IMR-90 (cell line): ENCODE measurements at regions not wholly inside any gene's neighbourhood (a gene's known extent, or its start where the extent isn't known, plus 50 kb on each side); places are given as distances from the start of the nearest gene placed in this dataset.

Experiments
- ATAC-seq: fragments of 200-7000 bp; cut with Tn5 transposase; 2 replicates; pipeline ENCODE4 v1.9.1; 2020; ENCODE audit warnings: low read depth, mild to moderate bottlenecking, moderate library complexity
- BruUV-seq: library from RNA; stranded (reverse); fragments of 400-500 nt; replicated peaks from 2 replicates; lab custom pipeline; 2021; lab: Mats Ljungman, UMichigan
- CTCF ChIA-PET: fragments of 300-600 bp; formaldehyde crosslinking; extraction: SDS; loops from one replicate; lab custom pipeline; 2021; ENCODE audit warnings: antibody characterized with exemption; lab: Yijun Ruan, JAX
- POLR2A ChIA-PET: fragments of 300-600 bp; sonication (Branson Sonifier 250); formaldehyde crosslinking; loops from one replicate; lab custom pipeline; 2022; ENCODE audit warnings: antibody characterized with exemption; ENCODE audit not compliant: unreplicated experiment; lab: Charles Lee
- DNase-seq: peaks from one replicate; pipeline ENCODE4 v3.0.0; 2013
- H2AFZ ChIP-seq: replicated peaks from 2 replicates; pipeline ENCODE3; 2013; ENCODE audit warnings: low read length, mild to moderate bottlenecking; ENCODE audit not compliant: poor library complexity
- H2AK5ac ChIP-seq: 2 replicates; pipeline ENCODE4 v1.6.1; 2013; ENCODE audit warnings: low read depth, low read length, inconsistent platforms
- H2AK9ac ChIP-seq: replicated peaks from 2 replicates; pipeline ENCODE3; 2013; ENCODE audit warnings: mild to moderate bottlenecking, low read depth, low read length, moderate library complexity; ENCODE audit not compliant: poor library complexity
- H2BK120ac ChIP-seq: 2 replicates; pipeline ENCODE4 v1.6.1; 2013; ENCODE audit warnings: low read depth, low read length, inconsistent platforms
- H2BK15ac ChIP-seq: 3 replicates; pipeline ENCODE4 v1.6.1; 2013; ENCODE audit warnings: low read depth, low read length, inconsistent platforms
- H2BK20ac ChIP-seq: 2 replicates; pipeline ENCODE4 v1.6.1; 2013; ENCODE audit warnings: low read depth, mild to moderate bottlenecking, inconsistent platforms, low read length, moderate library complexity
- H2BK5ac ChIP-seq: 2 replicates; pipeline ENCODE4 v1.6.1; 2013; ENCODE audit warnings: mild to moderate bottlenecking, low read depth, low read length, inconsistent platforms; ENCODE audit not compliant: poor library complexity, severe bottlenecking
- H3K14ac ChIP-seq: replicated peaks from 2 replicates; pipeline ENCODE4 v1.6.1; 2013; ENCODE audit warnings: low read depth, low read length, inconsistent platforms
- H3K18ac ChIP-seq: 2 replicates; pipeline ENCODE4 v1.6.1; 2013; ENCODE audit warnings: low read depth, low read length, control low read depth
- H3K23ac ChIP-seq: 2 replicates; pipeline ENCODE4 v1.6.1; 2013; ENCODE audit warnings: low read depth, low read length, inconsistent platforms
- H3K27ac ChIP-seq: 2 replicates; pipeline ENCODE4 v1.5.1; 2013; ENCODE audit warnings: mild to moderate bottlenecking, control low read depth, low read length; ENCODE audit not compliant: insufficient read depth
- H3K27me3 ChIP-seq: 2 replicates; pipeline ENCODE4 v1.6.1; 2013; ENCODE audit warnings: low read length; ENCODE audit not compliant: control insufficient read depth, insufficient read depth
- H3K36me3 ChIP-seq: 2 replicates; pipeline ENCODE4 v1.6.1; 2013; ENCODE audit warnings: low read length, mixed read lengths; ENCODE audit not compliant: control insufficient read depth, insufficient read depth
- H3K4ac ChIP-seq: 2 replicates; pipeline ENCODE4 v1.6.1; 2013; ENCODE audit warnings: low read depth, low read length, inconsistent platforms
- H3K4me1 ChIP-seq: 2 replicates; pipeline ENCODE4 v1.6.1; 2013; ENCODE audit warnings: low read length, mixed read lengths; ENCODE audit not compliant: control insufficient read depth, insufficient read depth
- H3K4me2 ChIP-seq: 2 replicates; pipeline ENCODE4 v1.6.1; 2013; ENCODE audit warnings: low read depth, mild to moderate bottlenecking, control low read depth, low read length, moderate library complexity
- H3K4me3 ChIP-seq: 2 replicates; pipeline ENCODE4 v1.5.1; 2013; ENCODE audit warnings: low read depth, mild to moderate bottlenecking, control low read depth, low read length, moderate library complexity; ENCODE audit not compliant: insufficient read depth
- H3K56ac ChIP-seq: 2 replicates; pipeline ENCODE4 v1.6.1; 2013; ENCODE audit warnings: low read length, inconsistent platforms; ENCODE audit not compliant: insufficient read depth; ENCODE audit errors: extremely low read depth
- H3K79me1 ChIP-seq, 2 experiments: 2 replicates each; pipeline ENCODE4 v1.6.1; 2013; ENCODE audit warnings: low read length in 2 of 2, inconsistent platforms in 1 of 2, low read depth in 1 of 2
- H3K9ac ChIP-seq: 2 replicates; pipeline ENCODE4 v1.6.1; 2013; ENCODE audit warnings: low read depth, low read length, control low read depth
- H3K9me1 ChIP-seq: 2 replicates; pipeline ENCODE4 v1.6.1; 2013; ENCODE audit warnings: low read length, inconsistent platforms; ENCODE audit not compliant: insufficient read depth
- H3K9me3 ChIP-seq: 2 replicates; pipeline ENCODE4 v1.6.1; 2013; ENCODE audit warnings: low read length; ENCODE audit not compliant: control insufficient read depth, insufficient read depth
- H4K20me1 ChIP-seq: 2 replicates; pipeline ENCODE4 v1.6.1; 2013; ENCODE audit warnings: low read length, inconsistent platforms; ENCODE audit not compliant: insufficient read depth
- H4K5ac ChIP-seq: 2 replicates; pipeline ENCODE4 v1.6.1; 2013; ENCODE audit warnings: mild to moderate bottlenecking, low read depth, low read length, control low read depth
- H4K8ac ChIP-seq, 2 experiments: 2 replicates each; pipeline ENCODE4 v1.6.1; 2013; ENCODE audit warnings: low read depth in 2 of 2, low read length in 2 of 2, control low read depth in 1 of 2, inconsistent platforms in 1 of 2
- H4K91ac ChIP-seq: 2 replicates; pipeline ENCODE4 v1.6.1; 2013; ENCODE audit warnings: low read depth, low read length, inconsistent platforms; ENCODE audit not compliant: insufficient read depth
- BHLHE40 ChIP-seq: fragments of 150-350 bp; IDR thresholded peaks from 2 replicates; pipeline ENCODE4 v1.6.1; 2016; ENCODE audit warnings: mild to moderate bottlenecking, low read depth, low read length
- CEBPB ChIP-seq: IDR thresholded peaks from 2 replicates; pipeline ENCODE4 v1.6.1; 2012; ENCODE audit warnings: low read depth, low read length, improper control_type of control experiment
- FOS ChIP-seq: fragments of 150-350 bp; IDR thresholded peaks from 2 replicates; pipeline ENCODE4 v1.6.1; 2016; ENCODE audit warnings: low read depth, low read length
- MAFK ChIP-seq: IDR thresholded peaks from 2 replicates; pipeline ENCODE4 v1.6.1; 2012; ENCODE audit warnings: low read depth, low read length, improper control_type of control experiment
- MAZ ChIP-seq: IDR thresholded peaks from 2 replicates; pipeline ENCODE4 v1.6.1; 2012; ENCODE audit warnings: low read depth, mild to moderate bottlenecking, low read length, improper control_type of control experiment, moderate library complexity, borderline replicate concordance
- RCOR1 ChIP-seq: IDR thresholded peaks from 2 replicates; pipeline ENCODE4 v1.6.1; 2012; ENCODE audit warnings: mild to moderate bottlenecking, low read length, improper control_type of control experiment; ENCODE audit not compliant: insufficient replicate concordance
- SMC3 ChIP-seq: fragments of 150-350 bp; IDR thresholded peaks from 2 replicates; pipeline ENCODE4 v1.6.1; 2016; ENCODE audit warnings: low read depth, mild to moderate bottlenecking, antibody characterized with exemption, low read length, moderate library complexity
- USF2 ChIP-seq: fragments of 150-350 bp; IDR thresholded peaks from 2 replicates; pipeline ENCODE4 v1.6.1; 2017; ENCODE audit warnings: mild to moderate bottlenecking, antibody characterized with exemption, low read length, low read depth
- WGBS, 2 experiments: methylation state at CpG; one replicate each; pipeline versions ENCODE4 v1.1.5 to v1.1.7; 2013; ENCODE audit warnings: missing lambda C conversion rate in 2 of 2; ENCODE audit not compliant: insufficient read length in 1 of 2; ENCODE audit errors: extremely low coverage in 2 of 2; 5-methylcytosine and 5-hydroxymethylcytosine counted together
- dilution Hi-C: fragments of 300-500 bp; cut with HindIII; formaldehyde crosslinking; loops from one replicate; pipeline ENCODE4 v1.14.3; 2018; ENCODE audit warnings: low sequenced_read_pairs; ENCODE audit not compliant: unreplicated experiment
- in situ Hi-C: fragments of 300-500 bp; cut with MboI; formaldehyde crosslinking; loops from 3 replicates; pipeline ENCODE4 v1.14.3; 2019; ENCODE audit warnings: low sequenced_read_pairs, inconsistent platforms, mixed read lengths
- intact Hi-C: fragments of 100-400 bp; cut with micrococcal nuclease; formaldehyde crosslinking; loops from 2 replicates; pipeline ENCODE4 v1.10.0; 2022

DNA sequence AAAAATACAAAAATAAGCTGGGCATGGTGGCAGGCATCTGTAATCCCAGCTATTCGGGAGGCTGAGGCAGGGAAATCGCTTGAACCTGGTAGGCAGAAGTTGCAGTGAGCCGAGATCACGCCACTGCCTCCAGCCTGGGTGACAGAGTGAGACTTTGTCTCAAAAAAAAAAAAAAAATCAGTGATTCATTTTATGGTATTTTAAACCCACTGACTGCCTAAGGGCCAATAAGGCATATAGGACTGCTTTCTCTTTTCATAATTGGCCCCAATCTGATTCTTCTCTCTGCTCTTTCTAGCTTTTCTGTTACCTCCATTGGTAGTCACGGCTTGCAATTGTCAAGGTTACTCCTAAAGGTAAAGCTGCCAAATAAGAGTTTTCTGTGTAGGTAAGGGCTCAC, 60.2 kb upstream of the ADGRF1 start:
- CTCF ChIA-PET, result no interaction called here
- no CpG with 5 or more reads among the region's 5 CpGs for WGBS, 2 experiments
- Histone ChIP-seq H4K20me1 (no peaks in the 10 kb centered on the region), H3K27ac (no peak overlapping the region), H4K91ac (no peak overlapping the region), H3K9ac (no peak overlapping the region), H3K79me1 (no peaks in the 10 kb centered on the region), H2AFZ (no peak overlapping the region), H3K14ac (no peak overlapping the region), H4K5ac (no peak overlapping the region), H2BK5ac (no peak overlapping the region), H4K8ac (no peak overlapping the region), H3K36me3 (no peaks in the 10 kb centered on the region), H3K18ac (no peak overlapping the region), H3K4ac (no peak overlapping the region), H2BK120ac (no peak overlapping the region), H3K4me1 (no peaks in the 10 kb centered on the region), H2BK20ac (no peak overlapping the region), H3K27me3 (no peaks in the 10 kb centered on the region), H2AK9ac (no peak overlapping the region), H3K9me1 (peaks cover 3% of the 10 kb centered on the region; the same call in 1 of the 2 replicates), H3K9me3 (no peaks in the 10 kb centered on the region), H2BK15ac (no peak overlapping the region), H2AK5ac (no peak overlapping the region), H3K4me3 (no peak overlapping the region), H3K56ac (no peak overlapping the region), H3K4me2 (no peak overlapping the region), H3K23ac (no peak overlapping the region)
- in situ Hi-C loops (no loop called here), dilution Hi-C loops (no loop called here), intact Hi-C loops (no loop called here)
- POLR2A ChIA-PET, result no interaction called here
- DNase-seq (no peak), ATAC-seq (no peak)
- no peak for TF ChIP-seq RCOR1
- TF ChIP-seq USF2, result no peak
- no peak for TF ChIP-seq MAZ
- TF ChIP-seq FOS, result no peak
- no peak for TF ChIP-seq SMC3
- TF ChIP-seq CEBPB, result no peak
- no peak for TF ChIP-seq BHLHE40
- TF ChIP-seq MAFK, result no peak
- BruUV-seq, result no TSS peak
